Peyer's patch (tissue), 4 donors: ENCODE measurements at regions not wholly inside any gene's neighbourhood (a gene's known extent, or its start where the extent isn't known, plus 50 kb on each side); places are given as distances from the start of the nearest gene placed in this dataset.

Experiments
- CTCF ChIP-seq, 6 experiments: fragments of 450-650 bp in 4 of 6; fragments of 200-600 bp in 2 of 6; sonication (generic) in 1 of 6; IDR thresholded peaks; one replicate each; pipeline ENCODE4 v1.5.1; 2017 to 2019; ENCODE audit warnings: antibody characterized with exemption in 6 of 6, mild to moderate bottlenecking in 3 of 6, moderate library complexity in 1 of 6
- POLR2A ChIP-seq, 2 donors: fragments of 450-650 bp; IDR thresholded peaks; one replicate each; pipeline ENCODE4 v1.5.1; 2017; ENCODE audit warnings: antibody characterized with exemption in 2 of 2, mild to moderate bottlenecking in 2 of 2, moderate library complexity in 2 of 2

- no peak for TF ChIP-seq CTCF (IDR thresholded peaks at IDR 0.05)
- TF ChIP-seq POLR2A (IDR thresholded peaks at IDR 0.05), result no peak
Observed at GRCh38 chr1:222989443-222989842, 153.6 kb downstream of the TLR5 start.
